Endothelial cell of umbilical vein (primary cell): ENCODE measurements at regions not wholly inside any gene's neighbourhood (a gene's known extent, or its start where the extent isn't known, plus 50 kb on each side); places are given as distances from the start of the nearest gene placed in this dataset.

ENCODE experiments used
- BruUV-seq: library from RNA; stranded (reverse); fragments of 400-500 nt; replicated peaks from 2 replicates; lab custom pipeline; 2021; lab: Mats Ljungman, UMichigan
- CTCF ChIA-PET: fragments of 300-600, 350-600 bp; sonication (Branson Sonifier 250); formaldehyde crosslinking; loops from one replicate; lab custom pipeline; 2021; ENCODE audit warnings: antibody characterized with exemption, inconsistent platforms; lab: Charles Lee
- POLR2A ChIA-PET: fragments of 300-600, 350-600 bp; sonication (Branson Sonifier 250); formaldehyde crosslinking; loops from one replicate; lab custom pipeline; 2021; ENCODE audit warnings: antibody characterized with exemption, inconsistent platforms; lab: Charles Lee
- DNase-seq: peaks from one replicate; pipeline ENCODE4 v3.0.0-alpha.2; 2011; ENCODE audit warnings: low read depth, low spot score
- FAIRE-seq: peaks from 2 replicates; lab custom pipeline; 2011; peaks lifted over from hg19 to GRCh38; lab: Jason Lieb, UNC
- H2AFZ ChIP-seq: 2 replicates; pipeline ENCODE4 v1.6.0; 2012; ENCODE audit warnings: low read depth, low read length, control low read depth, inconsistent platforms
- H3K27ac ChIP-seq: 2 replicates; pipeline ENCODE4 v1.5.1; 2011; ENCODE audit warnings: low read depth, mild to moderate bottlenecking, control low read depth, low read length, moderate library complexity; ENCODE audit not compliant: insufficient read depth
- H3K27me3 ChIP-seq, 2 experiments: 2 replicates each; pipeline versions ENCODE4 v1.6.0 to v1.6.1; 2011; ENCODE audit warnings: low read length in 2 of 2, mixed read lengths in 1 of 2; ENCODE audit not compliant: control insufficient read depth in 2 of 2, insufficient read depth in 2 of 2
- H3K36me3 ChIP-seq, 2 experiments: 2 replicates in 1 of 2; 3 replicates in 1 of 2; pipeline ENCODE4 v1.5.1; 2011; ENCODE audit warnings: low read length in 2 of 2, mild to moderate bottlenecking in 1 of 2, moderate library complexity in 1 of 2; ENCODE audit not compliant: control insufficient read depth in 2 of 2, insufficient read depth in 2 of 2; ENCODE audit errors: extremely low read depth in 1 of 2
- H3K4me1 ChIP-seq: 3 replicates; pipeline ENCODE4 v1.5.1; 2011; ENCODE audit warnings: mild to moderate bottlenecking, low read length; ENCODE audit not compliant: control insufficient read depth, insufficient read depth; ENCODE audit errors: extremely low read depth
- H3K4me2 ChIP-seq: 2 replicates; pipeline ENCODE4 v1.6.1; 2011; ENCODE audit warnings: low read length, control low read depth, mixed read lengths; ENCODE audit not compliant: insufficient read depth
- H3K4me3 ChIP-seq, 3 experiments: fragments of 200-600 bp in 1 of 3; sonication (generic), shearing (Covaris generic) in 1 of 3; replicated peaks in 1 of 3; 2 replicates each; pipeline ENCODE4 v1.5.1; 2011 to 2016; ENCODE audit warnings: control low read depth in 3 of 3, low read length in 3 of 3, mild to moderate bottlenecking in 2 of 3, inconsistent platforms in 1 of 3, low read depth in 1 of 3, moderate library complexity in 1 of 3; ENCODE audit not compliant: insufficient read depth in 1 of 3
- H3K79me2 ChIP-seq: 2 replicates; pipeline ENCODE4 v1.6.0; 2012; ENCODE audit warnings: low read length, inconsistent platforms; ENCODE audit not compliant: control insufficient read depth, insufficient read depth
- H3K9ac ChIP-seq: replicated peaks from 2 replicates; pipeline ENCODE3; 2011; ENCODE audit warnings: low read length, control low read depth; ENCODE audit not compliant: insufficient read depth; ENCODE audit errors: extremely low read depth
- H3K9me1 ChIP-seq: replicated peaks from 3 replicates; pipeline ENCODE4 v1.6.0; 2011; ENCODE audit warnings: mild to moderate bottlenecking, low read length; ENCODE audit not compliant: control insufficient read depth, insufficient read depth; ENCODE audit errors: extremely low read depth
- H3K9me3 ChIP-seq: replicated peaks from 2 replicates; pipeline ENCODE4 v1.5.1; 2012; ENCODE audit warnings: low read length, inconsistent platforms; ENCODE audit not compliant: control insufficient read depth, insufficient read depth
- H4K20me1 ChIP-seq: replicated peaks from 2 replicates; pipeline ENCODE3; 2011; ENCODE audit warnings: mild to moderate bottlenecking, low read length; ENCODE audit not compliant: control insufficient read depth, insufficient read depth; ENCODE audit errors: extremely low read depth
- EZH2 ChIP-seq: IDR thresholded peaks from 2 replicates; pipeline ENCODE4 v1.6.1; 2012; ENCODE audit warnings: borderline replicate concordance, low read depth, mild to moderate bottlenecking, moderate library complexity, low read length, inconsistent platforms; ENCODE audit not compliant: severe bottlenecking
- FOS ChIP-seq: IDR thresholded peaks from 2 replicates; pipeline ENCODE4 v1.6.1; 2011; ENCODE audit warnings: mild to moderate bottlenecking, low read length, moderate library complexity, borderline replicate concordance; ENCODE audit not compliant: insufficient read depth
- GATA2 ChIP-seq: IDR thresholded peaks from 2 replicates; pipeline ENCODE4 v1.7.0; 2011; ENCODE audit warnings: low read depth, mild to moderate bottlenecking, moderate library complexity, mixed read lengths, low read length; ENCODE audit not compliant: insufficient read length, insufficient read depth
- JUN ChIP-seq: IDR thresholded peaks from 2 replicates; pipeline ENCODE4 v1.6.1; 2011; ENCODE audit warnings: borderline replicate concordance, low read depth; ENCODE audit not compliant: insufficient read length, insufficient read depth
- MAX ChIP-seq: IDR thresholded peaks from 2 replicates; pipeline ENCODE4 v1.6.1; 2011; ENCODE audit not compliant: insufficient read depth, insufficient read length
- MYC ChIP-seq: IDR thresholded peaks from one replicate; pipeline ENCODE4 v1.6.1; 2011; ENCODE audit warnings: mild to moderate bottlenecking, low read depth, low read length
- POLR2A ChIP-seq: IDR thresholded peaks from 2 replicates; pipeline ENCODE4 v1.6.1; 2012; ENCODE audit warnings: low read depth, mild to moderate bottlenecking, control low read depth, low read length
- POLR2AphosphoS5 ChIP-seq: IDR thresholded peaks from 2 replicates; pipeline ENCODE4 v1.6.1; 2012; ENCODE audit warnings: low read depth, mild to moderate bottlenecking, control low read depth, low read length, moderate library complexity; ENCODE audit not compliant: insufficient read depth
- dilution Hi-C: fragments of 300-500 bp; cut with MboI; formaldehyde crosslinking; loops from one replicate; pipeline ENCODE4 v1.15.0; 2019; ENCODE audit warnings: low sequenced_read_pairs; ENCODE audit not compliant: extremely low pct_ligation_motif_present
- intact Hi-C: fragments of 100-400 bp; cut with micrococcal nuclease; formaldehyde crosslinking; loops from one replicate; pipeline ENCODE4 v1.10.0; 2022
- TF ChIP-seq, protein P1 (sequence below), 2 donors: IDR thresholded peaks; 1 replicate in 1 of 2; 2 replicates in 1 of 2; pipeline ENCODE4 v1.5.1; 2011; ENCODE audit warnings: low read length in 2 of 2, mild to moderate bottlenecking in 2 of 2, moderate library complexity in 2 of 2, control low read depth in 1 of 2, inconsistent platforms in 1 of 2, low read depth in 1 of 2; ENCODE audit not compliant: insufficient read depth in 1 of 2; ENCODE audit errors: extremely low read depth in 1 of 2

DNA sequence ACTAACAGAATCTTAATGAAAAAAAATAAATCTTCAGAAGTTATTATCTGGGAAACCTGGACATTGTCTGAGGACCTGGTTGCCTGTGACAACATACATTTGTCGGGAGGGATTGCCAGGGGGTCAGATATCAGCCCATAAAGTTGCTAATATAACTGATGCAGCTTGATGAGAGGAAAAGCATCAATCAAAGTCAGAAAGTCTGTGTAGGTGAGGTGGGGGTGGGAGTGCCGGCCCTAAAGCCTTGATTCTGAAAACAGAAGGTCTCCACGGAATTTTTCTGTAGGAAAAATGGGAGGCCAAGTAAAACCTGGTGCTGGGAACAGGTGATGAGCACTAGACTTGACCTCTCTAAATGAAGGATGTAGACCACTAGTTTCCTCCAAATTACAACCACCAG lies 281.8 kb downstream of the FGFR2 start:
- Histone ChIP-seq H3K27ac (no peak overlapping the region), H3K4me1 (no peaks in the 10 kb centered on the region), H3K4me3 (no peak overlapping the region), H3K9me3 (no peaks in the 10 kb centered on the region), H3K36me3 (no peaks in the 10 kb centered on the region), H2AFZ (no peak overlapping the region), H3K4me2 (no peak overlapping the region), H3K9me1 (no peaks in the 10 kb centered on the region), H4K20me1 (no peaks in the 10 kb centered on the region), H3K79me2 (no peaks in the 10 kb centered on the region), H3K9ac (no peak overlapping the region), H3K27me3 (no peaks in the 10 kb centered on the region)
- CTCF ChIA-PET: no interaction called here
- DNase-seq (no peak), FAIRE-seq (no peak)
- dilution Hi-C loops: no loop called here
- no peak for TF ChIP-seq MAX
- no peak for TF ChIP-seq POLR2A
- no peak for TF ChIP-seq MYC
- no peak for TF ChIP-seq JUN
- TF ChIP-seq, protein P1, sequence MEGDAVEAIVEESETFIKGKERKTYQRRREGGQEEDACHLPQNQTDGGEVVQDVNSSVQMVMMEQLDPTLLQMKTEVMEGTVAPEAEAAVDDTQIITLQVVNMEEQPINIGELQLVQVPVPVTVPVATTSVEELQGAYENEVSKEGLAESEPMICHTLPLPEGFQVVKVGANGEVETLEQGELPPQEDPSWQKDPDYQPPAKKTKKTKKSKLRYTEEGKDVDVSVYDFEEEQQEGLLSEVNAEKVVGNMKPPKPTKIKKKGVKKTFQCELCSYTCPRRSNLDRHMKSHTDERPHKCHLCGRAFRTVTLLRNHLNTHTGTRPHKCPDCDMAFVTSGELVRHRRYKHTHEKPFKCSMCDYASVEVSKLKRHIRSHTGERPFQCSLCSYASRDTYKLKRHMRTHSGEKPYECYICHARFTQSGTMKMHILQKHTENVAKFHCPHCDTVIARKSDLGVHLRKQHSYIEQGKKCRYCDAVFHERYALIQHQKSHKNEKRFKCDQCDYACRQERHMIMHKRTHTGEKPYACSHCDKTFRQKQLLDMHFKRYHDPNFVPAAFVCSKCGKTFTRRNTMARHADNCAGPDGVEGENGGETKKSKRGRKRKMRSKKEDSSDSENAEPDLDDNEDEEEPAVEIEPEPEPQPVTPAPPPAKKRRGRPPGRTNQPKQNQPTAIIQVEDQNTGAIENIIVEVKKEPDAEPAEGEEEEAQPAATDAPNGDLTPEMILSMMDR (IDR thresholded peaks at IDR 0.05; ENCODE audit: extremely low read depth in 1 of 2, insufficient read depth in 1 of 2, low read depth in 1 of 2, low read length in 2 of 2): no peak
- no peak for TF ChIP-seq POLR2AphosphoS5
- no peak for TF ChIP-seq FOS
- TF ChIP-seq EZH2: no peak
- TF ChIP-seq GATA2: no peak
- intact Hi-C loops: no loop called here
- BruUV-seq: no TSS peak
- POLR2A ChIA-PET: no interaction called here
